H1 (cell line): ENCODE measurements at regions not wholly inside any gene's neighbourhood (a gene's known extent, or its start where the extent isn't known, plus 50 kb on each side); places are given as distances from the start of the nearest gene placed in this dataset.

ENCODE experiments used
- CTCF ChIA-PET: fragments of 300-600 bp; sonication (Branson Sonifier 250); formaldehyde crosslinking; loops from one replicate; lab custom pipeline; 2021; ENCODE audit not compliant: partially characterized antibody; lab: Charles Lee
- POLR2A ChIA-PET: fragments of 300-600 bp; sonication (Branson Sonifier 250); formaldehyde crosslinking; loops from one replicate; lab custom pipeline; 2021; ENCODE audit warnings: inconsistent platforms; ENCODE audit not compliant: partially characterized antibody; lab: Charles Lee
- DNase-seq, 2 experiments: peaks; one replicate each; pipeline versions ENCODE4 v3.0.0 to v3.0.0-alpha.2; 2010 to 2022; ENCODE audit warnings: low spot score in 2 of 2, low read depth in 1 of 2, mixed read lengths in 1 of 2
- FAIRE-seq: peaks from 2 replicates; lab custom pipeline; 2011; peaks lifted over from hg19 to GRCh38; lab: Jason Lieb, UNC
- H2AFZ ChIP-seq: 2 replicates; pipeline ENCODE4 v1.8.1; 2012; ENCODE audit warnings: low read length, inconsistent platforms
- H2AK5ac ChIP-seq: 2 replicates; pipeline ENCODE4 v1.6.1; 2013; ENCODE audit warnings: low read depth, low read length
- H2BK120ac ChIP-seq: replicated peaks from 2 replicates; pipeline ENCODE3; 2013; ENCODE audit warnings: low read depth, low read length, inconsistent platforms
- H2BK12ac ChIP-seq: 2 replicates; pipeline ENCODE4 v1.6.1; 2013; ENCODE audit warnings: low read depth, low read length
- H2BK15ac ChIP-seq: 2 replicates; pipeline ENCODE4 v1.6.1; 2013; ENCODE audit warnings: low read length
- H2BK20ac ChIP-seq: 2 replicates; pipeline ENCODE4 v1.6.1; 2013; ENCODE audit warnings: low read length
- H2BK5ac ChIP-seq: 2 replicates; pipeline ENCODE4 v1.6.1; 2013; ENCODE audit warnings: low read depth, low read length
- H3K14ac ChIP-seq: 2 replicates; pipeline ENCODE4 v1.6.1; 2013; ENCODE audit warnings: inconsistent platforms; ENCODE audit not compliant: insufficient read length
- H3K18ac ChIP-seq: 2 replicates; pipeline ENCODE4 v1.6.1; 2013; ENCODE audit warnings: low read length; ENCODE audit errors: extremely low read depth
- H3K23ac ChIP-seq: 2 replicates; pipeline ENCODE4 v1.6.1; 2013; ENCODE audit warnings: inconsistent platforms; ENCODE audit not compliant: insufficient read length
- H3K23me2 ChIP-seq: 2 replicates; pipeline ENCODE4 v1.6.1; 2013; ENCODE audit warnings: low read depth, low read length
- H3K27ac ChIP-seq: 2 replicates; pipeline ENCODE4 v1.6.1; 2011; ENCODE audit warnings: low read depth, low read length, inconsistent platforms
- H3K27me3 ChIP-seq, 4 experiments: replicated peaks in 1 of 4; 1 replicate in 1 of 4; 2 replicates in 3 of 4; pipeline versions ENCODE4 v1.6.1 to v1.8.1; 2011 to 2013; ENCODE audit warnings: low read length in 3 of 4, mild to moderate bottlenecking in 3 of 4, inconsistent platforms in 2 of 4, mixed read lengths in 2 of 4, moderate library complexity in 1 of 4; ENCODE audit not compliant: control insufficient read depth in 3 of 4, insufficient read depth in 3 of 4; ENCODE audit errors: extremely low read depth in 1 of 4
- H3K36me3 ChIP-seq, 4 experiments: 2 replicates each; pipeline versions ENCODE4 v1.6.1 to v1.8.1; 2011 to 2013; ENCODE audit warnings: mild to moderate bottlenecking in 4 of 4, low read length in 3 of 4, moderate library complexity in 2 of 4, control low read depth in 1 of 4, inconsistent platforms in 1 of 4; ENCODE audit not compliant: insufficient read depth in 4 of 4, control insufficient read depth in 2 of 4
- H3K4ac ChIP-seq: replicated peaks from 2 replicates; pipeline ENCODE3; 2013; ENCODE audit warnings: low read length, low read depth, mixed read lengths, inconsistent platforms; ENCODE audit not compliant: insufficient read length
- H3K4me1 ChIP-seq, 4 experiments: replicated peaks in 1 of 4; 1 replicate in 1 of 4; 2 replicates in 3 of 4; pipeline versions ENCODE4 v1.6.1 to v1.8.1; 2011 to 2013; ENCODE audit warnings: low read length in 3 of 4, inconsistent platforms in 2 of 4, mixed read lengths in 1 of 4; ENCODE audit not compliant: insufficient read depth in 4 of 4, control insufficient read depth in 3 of 4
- H3K4me2 ChIP-seq, 2 experiments: 2 replicates each; pipeline versions ENCODE4 v1.6.1 to v1.8.1; 2011 to 2013; ENCODE audit warnings: low read depth in 2 of 2, low read length in 2 of 2, control low read depth in 1 of 2, inconsistent platforms in 1 of 2, mild to moderate bottlenecking in 1 of 2; ENCODE audit not compliant: insufficient read depth in 1 of 2
- H3K4me3 ChIP-seq, 4 experiments: fragments of 200-600, 300-600 bp in 1 of 4; sonication (generic), shearing (Covaris generic), sonication (Bioruptor Twin) in 1 of 4; 2 replicates each; pipeline versions ENCODE4 v1.5.1 to v1.8.1; 2011 to 2016; ENCODE audit warnings: low read length in 4 of 4, low read depth in 3 of 4, control low read depth in 2 of 4, inconsistent platforms in 2 of 4, mild to moderate bottlenecking in 2 of 4, mixed read lengths in 1 of 4, moderate library complexity in 1 of 4; ENCODE audit not compliant: insufficient read depth in 2 of 4; ENCODE audit errors: extremely low read depth in 1 of 4
- H3K56ac ChIP-seq: replicated peaks from 2 replicates; pipeline ENCODE3; 2013; ENCODE audit warnings: low read depth, mild to moderate bottlenecking, mixed read lengths, low read length, inconsistent platforms; ENCODE audit not compliant: insufficient read length
- H3K79me1 ChIP-seq: 2 replicates; pipeline ENCODE4 v1.6.1; 2013; ENCODE audit warnings: low read depth, low read length, control low read depth
- H3K79me2 ChIP-seq, 2 experiments: 2 replicates each; pipeline versions ENCODE4 v1.6.1 to v1.8.1; 2012 to 2013; ENCODE audit warnings: low read length in 2 of 2, mild to moderate bottlenecking in 2 of 2, inconsistent platforms in 1 of 2; ENCODE audit not compliant: insufficient read depth in 2 of 2, control insufficient read depth in 1 of 2
- H3K9ac ChIP-seq, 4 experiments: replicated peaks in 1 of 4; 1 replicate in 1 of 4; 2 replicates in 3 of 4; pipeline versions ENCODE4 v1.6.1 to v1.8.1; 2011 to 2013; ENCODE audit warnings: low read depth in 3 of 4, low read length in 3 of 4, control low read depth in 2 of 4, mild to moderate bottlenecking in 2 of 4, moderate library complexity in 2 of 4, inconsistent platforms in 1 of 4; ENCODE audit errors: extremely low read depth in 1 of 4
- H3K9me3 ChIP-seq, 2 experiments: 2 replicates each; pipeline versions ENCODE4 v1.6.1 to v1.8.1; 2012 to 2013; ENCODE audit warnings: mild to moderate bottlenecking in 2 of 2, moderate library complexity in 2 of 2, control low read depth in 1 of 2, inconsistent platforms in 1 of 2, low read depth in 1 of 2, low read length in 1 of 2, mixed read lengths in 1 of 2; ENCODE audit not compliant: insufficient read depth in 2 of 2
- H4K20me1 ChIP-seq, 2 experiments: replicated peaks in 1 of 2; 2 replicates each; pipeline versions ENCODE3 to v1.8.1; 2011 to 2013; ENCODE audit warnings: inconsistent platforms in 2 of 2, low read length in 2 of 2, mild to moderate bottlenecking in 1 of 2; ENCODE audit not compliant: insufficient read depth in 2 of 2, control insufficient read depth in 1 of 2
- H4K5ac ChIP-seq: 2 replicates; pipeline ENCODE4 v1.6.1; 2013; ENCODE audit warnings: low read length, low read depth, mixed read lengths, inconsistent platforms; ENCODE audit not compliant: insufficient read length
- H4K8ac ChIP-seq: 2 replicates; pipeline ENCODE4 v1.8.0; 2013; ENCODE audit warnings: mild to moderate bottlenecking, moderate library complexity, low read length, inconsistent platforms; ENCODE audit not compliant: insufficient read depth; ENCODE audit errors: extremely low read depth
- H4K91ac ChIP-seq: replicated peaks from 2 replicates; pipeline ENCODE3; 2013; ENCODE audit warnings: low read length, mixed read lengths, inconsistent platforms; ENCODE audit not compliant: insufficient read length
- CBX5 ChIP-seq: fragments of 300-800, 300-1000 bp; sonication (generic); IDR thresholded peaks from 2 replicates; pipeline ENCODE4 v1.7.1; 2016; ENCODE audit warnings: antibody characterized with exemption, low read length, low read depth
- HDAC6 ChIP-seq: IDR thresholded peaks from one replicate; pipeline ENCODE4 v1.7.1; 2012; ENCODE audit warnings: low read depth, mild to moderate bottlenecking, inconsistent platforms, low read length, moderate library complexity
- NRF1 ChIP-seq: IDR thresholded peaks from 2 replicates; pipeline ENCODE4 v1.6.1; 2011; ENCODE audit warnings: mild to moderate bottlenecking, low read depth, low read length, improper control_type of control experiment
- WGBS, 2 experiments: shearing (Covaris generic) in 1 of 2; methylation state at CpG; one replicate each; pipeline versions ENCODE4 v1.1.6 to v1.1.7; 2013 to 2015; ENCODE audit warnings: low lambda C conversion rate in 2 of 2, mixed read lengths in 2 of 2, inconsistent platforms in 1 of 2, low coverage in 1 of 2, missing lambda C conversion rate in 1 of 2; ENCODE audit not compliant: insufficient replicate concordance in 2 of 2, insufficient coverage in 1 of 2, insufficient read length in 1 of 2; ENCODE audit errors: extremely low coverage in 1 of 2, missing lambda C conversion rate in 1 of 2; 5-methylcytosine and 5-hydroxymethylcytosine counted together
- TF ChIP-seq, protein P1 (sequence below): IDR thresholded peaks from 2 replicates; pipeline ENCODE4 v1.6.1; 2012; ENCODE audit warnings: inconsistent platforms
- TF ChIP-seq, protein P2 (sequence below): IDR thresholded peaks from 2 replicates; pipeline ENCODE4 v1.6.1; 2011; ENCODE audit warnings: low read depth, mild to moderate bottlenecking, low read length; ENCODE audit not compliant: insufficient read depth

DNA sequence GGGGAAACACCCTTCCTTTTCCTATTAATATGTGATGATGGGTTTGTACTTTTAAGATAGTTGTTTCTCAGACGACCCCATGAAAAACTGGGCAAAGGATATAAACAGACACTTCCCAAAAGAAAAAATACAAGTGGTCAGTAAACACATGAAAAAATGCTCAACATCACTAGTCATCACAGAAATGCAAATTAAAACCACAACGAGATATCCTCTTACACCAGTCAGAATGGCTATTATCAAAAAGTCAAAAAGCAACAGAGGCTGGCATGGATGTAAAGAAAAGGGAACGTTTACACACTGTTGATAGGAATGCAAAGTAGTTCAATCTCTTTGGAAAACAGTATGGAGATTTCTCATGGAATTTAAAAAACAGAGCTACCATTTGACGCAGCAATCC, 111.4 kb upstream of the ZEB1 start:
- Histone ChIP-seq H4K5ac (no peak overlapping the region), H3K79me1 (no peaks in the 10 kb centered on the region), H2BK12ac (no peak overlapping the region), H2BK5ac (no peak overlapping the region), H2AK5ac (no peak overlapping the region), H4K20me1 (no peaks in the 10 kb centered on the region), H3K9ac (no peak overlapping the region), H3K36me3 (no peaks in the 10 kb centered on the region), H4K91ac (no peak overlapping the region), H2BK120ac (no peak overlapping the region), H3K27me3 (no peaks in the 10 kb centered on the region), H2BK20ac (no peak overlapping the region), H2BK15ac (no peak overlapping the region), H3K4ac (no peak overlapping the region), H3K23ac (no peak overlapping the region), H3K4me2 (no peak overlapping the region), H3K14ac (no peak overlapping the region), H3K4me3 (no peak overlapping the region), H3K4me1 (no peaks in the 10 kb centered on the region; a peak in 2 of 7 replicates), H4K8ac (no peak overlapping the region), H3K56ac (no peak overlapping the region), H3K23me2 (no peaks in the 10 kb centered on the region), H2AFZ (no peak overlapping the region), H3K27ac (no peak overlapping the region), H3K9me3 (peaks cover 0 to 5% of the 10 kb centered on the region in 2 experiments; a peak in 1 of 4 replicates), H3K79me2 (no peaks in the 10 kb centered on the region), H3K18ac (no peak overlapping the region)
- FAIRE-seq (no peak), DNase-seq (no peak)
- WGBS, 2 experiments, result 69% methylated on average over 4 of the region's 4 CpGs; no CpG with 5 or more reads in 1 of the 2 experiments
- TF ChIP-seq NRF1 (no peak), CBX5 (no peak), HDAC6 (no peak)
- TF ChIP-seq, protein P1, sequence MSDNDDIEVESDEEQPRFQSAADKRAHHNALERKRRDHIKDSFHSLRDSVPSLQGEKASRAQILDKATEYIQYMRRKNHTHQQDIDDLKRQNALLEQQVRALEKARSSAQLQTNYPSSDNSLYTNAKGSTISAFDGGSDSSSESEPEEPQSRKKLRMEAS, result no peak
- TF ChIP-seq, protein P2, sequence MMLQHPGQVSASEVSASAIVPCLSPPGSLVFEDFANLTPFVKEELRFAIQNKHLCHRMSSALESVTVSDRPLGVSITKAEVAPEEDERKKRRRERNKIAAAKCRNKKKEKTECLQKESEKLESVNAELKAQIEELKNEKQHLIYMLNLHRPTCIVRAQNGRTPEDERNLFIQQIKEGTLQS, result no peak
- ChIA-PET POLR2A (no interaction called here), CTCF (interaction anchor here (1.1 kb wide), 1 partner anchor 193 kb away, joined by 3 read pairs; no protein-coding TSS in a partner anchor)
